Peyer's patch (tissue), 4 donors: ENCODE measurements at regions not wholly inside any gene's neighbourhood (a gene's known extent, or its start where the extent isn't known, plus 50 kb on each side); places are given as distances from the start of the nearest gene placed in this dataset.

Source experiments
- DNase-seq, 3 donors: peaks; one replicate each; pipeline ENCODE4 v3.0.0-alpha.2; 2017 to 2019
- H3K27ac ChIP-seq, 4 donors: fragments of 200-600 bp; sonication (generic); one replicate each; pipeline ENCODE4 v1.5.1; 2016 to 2019
- H3K27me3 ChIP-seq, 2 donors: fragments of 200-600 bp; sonication (generic); one replicate each; pipeline ENCODE4 v1.5.1; 2019
- H3K36me3 ChIP-seq, 3 donors: fragments of 200-600 bp; sonication (generic); one replicate each; pipeline ENCODE4 v1.5.1; 2016 to 2019
- H3K4me1 ChIP-seq, 4 donors: fragments of 200-600 bp; sonication (generic); one replicate each; pipeline ENCODE4 v1.5.1; 2016 to 2019
- H3K4me3 ChIP-seq, 4 donors: fragments of 200-600 bp; sonication (generic); 1 replicate in 3 of 4; 2 replicates in 1 of 4; pipeline ENCODE4 v1.5.1; 2016 to 2019; ENCODE audit warnings: mild to moderate bottlenecking in 1 of 4
- H3K9me3 ChIP-seq, 4 donors: fragments of 200-600 bp; sonication (generic); one replicate each; pipeline ENCODE4 v1.5.1; 2016 to 2019; ENCODE audit warnings: mild to moderate bottlenecking in 1 of 4
- POLR2A ChIP-seq, 2 donors: fragments of 450-650 bp; IDR thresholded peaks; one replicate each; pipeline ENCODE4 v1.5.1; 2017; ENCODE audit warnings: antibody characterized with exemption in 2 of 2, mild to moderate bottlenecking in 2 of 2, moderate library complexity in 2 of 2
- TF ChIP-seq, protein P1 (sequence below), 6 experiments: fragments of 450-650 bp in 4 of 6; fragments of 200-600 bp in 2 of 6; sonication (generic) in 1 of 6; IDR thresholded peaks; one replicate each; pipeline ENCODE4 v1.5.1; 2017 to 2019; ENCODE audit warnings: antibody characterized with exemption in 6 of 6, mild to moderate bottlenecking in 3 of 6, moderate library complexity in 1 of 6

DNA sequence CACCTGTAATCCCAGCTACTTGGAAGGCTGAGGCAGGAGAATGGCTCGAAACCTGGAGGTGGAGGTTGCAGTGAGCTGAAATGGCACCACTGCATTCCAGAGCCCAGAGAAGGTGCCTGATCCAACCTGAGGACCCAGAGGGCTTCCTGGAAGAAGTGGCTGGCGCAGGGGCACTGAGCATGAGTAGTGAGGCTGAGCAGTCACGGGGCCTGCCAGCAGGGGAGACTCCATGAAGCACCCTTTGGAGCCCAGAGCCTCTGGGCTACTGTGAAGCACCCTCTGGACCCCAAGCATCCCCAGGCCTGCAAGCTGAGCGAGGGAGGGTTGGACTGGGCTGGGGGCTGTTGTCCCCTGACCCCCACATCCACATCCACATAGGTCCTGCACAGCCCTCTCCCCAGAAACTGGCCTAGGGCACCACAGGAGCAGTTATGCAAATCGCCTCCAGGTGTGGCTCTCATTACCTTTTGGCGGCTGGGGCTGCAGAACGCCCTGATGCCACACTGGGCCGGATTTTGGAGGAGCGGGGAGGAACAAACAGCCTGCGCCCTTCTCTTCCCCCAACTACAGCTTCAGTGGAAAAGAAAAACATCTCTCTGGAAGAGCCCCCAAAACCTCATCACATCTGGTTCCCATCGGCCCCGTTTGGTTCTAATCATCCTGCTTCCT, 78.2 kb upstream of the TARDBP start:
- no peak for DNase-seq
- no peak overlapping the region for H3K4me3 ChIP-seq
- no peaks in the 10 kb centered on the region for H3K36me3 ChIP-seq
- no peaks in the 10 kb centered on the region for H3K9me3 ChIP-seq
- no peaks in the 10 kb centered on the region for H3K4me1 ChIP-seq
- TF ChIP-seq, protein P1, sequence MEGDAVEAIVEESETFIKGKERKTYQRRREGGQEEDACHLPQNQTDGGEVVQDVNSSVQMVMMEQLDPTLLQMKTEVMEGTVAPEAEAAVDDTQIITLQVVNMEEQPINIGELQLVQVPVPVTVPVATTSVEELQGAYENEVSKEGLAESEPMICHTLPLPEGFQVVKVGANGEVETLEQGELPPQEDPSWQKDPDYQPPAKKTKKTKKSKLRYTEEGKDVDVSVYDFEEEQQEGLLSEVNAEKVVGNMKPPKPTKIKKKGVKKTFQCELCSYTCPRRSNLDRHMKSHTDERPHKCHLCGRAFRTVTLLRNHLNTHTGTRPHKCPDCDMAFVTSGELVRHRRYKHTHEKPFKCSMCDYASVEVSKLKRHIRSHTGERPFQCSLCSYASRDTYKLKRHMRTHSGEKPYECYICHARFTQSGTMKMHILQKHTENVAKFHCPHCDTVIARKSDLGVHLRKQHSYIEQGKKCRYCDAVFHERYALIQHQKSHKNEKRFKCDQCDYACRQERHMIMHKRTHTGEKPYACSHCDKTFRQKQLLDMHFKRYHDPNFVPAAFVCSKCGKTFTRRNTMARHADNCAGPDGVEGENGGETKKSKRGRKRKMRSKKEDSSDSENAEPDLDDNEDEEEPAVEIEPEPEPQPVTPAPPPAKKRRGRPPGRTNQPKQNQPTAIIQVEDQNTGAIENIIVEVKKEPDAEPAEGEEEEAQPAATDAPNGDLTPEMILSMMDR (IDR thresholded peaks at IDR 0.05): no peak
- no peak for TF ChIP-seq POLR2A (IDR thresholded peaks at IDR 0.05)
- H3K27ac ChIP-seq: no peak overlapping the region
- no peaks in the 10 kb centered on the region for H3K27me3 ChIP-seq

DNA sequence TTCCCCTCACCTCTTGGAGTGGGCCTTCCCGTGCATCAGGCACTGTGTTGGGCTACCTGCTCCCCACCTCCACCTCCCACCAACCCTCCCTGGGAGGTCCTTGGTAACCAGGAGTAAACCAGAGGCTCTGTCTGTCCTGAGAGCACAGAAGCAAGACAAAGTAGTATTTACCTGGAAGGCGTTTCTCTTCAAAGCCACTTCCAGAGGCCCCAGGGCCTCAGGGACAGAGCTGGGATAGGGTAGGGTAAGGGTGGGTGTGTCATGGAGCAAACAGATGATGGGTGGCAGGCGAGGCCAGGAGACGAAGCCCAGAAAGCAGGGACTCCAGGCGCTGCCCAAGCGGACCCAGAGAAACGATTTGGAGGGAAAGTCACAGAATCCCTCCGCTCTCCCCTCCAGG, 77.2 kb upstream of the TARDBP start:
- Histone ChIP-seq H3K36me3 (no peaks in the 10 kb centered on the region), H3K9me3 (no peaks in the 10 kb centered on the region), H3K27ac (no peak overlapping the region), H3K4me3 (no peak overlapping the region), H3K27me3 (no peaks in the 10 kb centered on the region), H3K4me1 (no peaks in the 10 kb centered on the region)
- DNase-seq: no peak
- TF ChIP-seq, protein P1 (IDR thresholded peaks at IDR 0.05): no peak
- TF ChIP-seq POLR2A (IDR thresholded peaks at IDR 0.05): no peak

DNA sequence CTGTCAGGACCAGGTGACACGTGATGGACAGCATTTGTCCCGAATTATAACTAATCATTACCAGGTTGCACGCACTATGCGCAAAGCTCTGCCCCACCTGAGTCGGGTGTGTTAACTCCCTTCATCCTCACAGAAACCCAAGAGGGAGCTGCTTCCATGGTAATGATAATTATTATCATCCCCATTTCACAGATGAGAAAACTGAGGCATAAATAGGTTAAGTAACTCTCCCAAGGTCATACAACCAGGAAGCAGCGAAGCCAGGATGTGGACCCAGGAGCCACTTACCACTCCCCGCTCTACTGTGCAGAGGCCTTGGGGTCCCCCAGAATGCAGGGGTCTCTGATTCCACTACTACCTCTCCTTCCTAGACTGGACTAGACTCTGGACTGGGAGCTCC, 76.7 kb upstream of the TARDBP start:
- no peak for DNase-seq
- no peaks in the 10 kb centered on the region for H3K27me3 ChIP-seq
- no peaks in the 10 kb centered on the region for H3K36me3 ChIP-seq
- no peak for TF ChIP-seq POLR2A (IDR thresholded peaks at IDR 0.05)
- TF ChIP-seq, protein P1 (IDR thresholded peaks at IDR 0.05): no peak
- H3K27ac ChIP-seq: no peak overlapping the region
- H3K4me3 ChIP-seq: no peak overlapping the region
- H3K4me1 ChIP-seq: no peaks in the 10 kb centered on the region
- H3K9me3 ChIP-seq: no peaks in the 10 kb centered on the region

DNA sequence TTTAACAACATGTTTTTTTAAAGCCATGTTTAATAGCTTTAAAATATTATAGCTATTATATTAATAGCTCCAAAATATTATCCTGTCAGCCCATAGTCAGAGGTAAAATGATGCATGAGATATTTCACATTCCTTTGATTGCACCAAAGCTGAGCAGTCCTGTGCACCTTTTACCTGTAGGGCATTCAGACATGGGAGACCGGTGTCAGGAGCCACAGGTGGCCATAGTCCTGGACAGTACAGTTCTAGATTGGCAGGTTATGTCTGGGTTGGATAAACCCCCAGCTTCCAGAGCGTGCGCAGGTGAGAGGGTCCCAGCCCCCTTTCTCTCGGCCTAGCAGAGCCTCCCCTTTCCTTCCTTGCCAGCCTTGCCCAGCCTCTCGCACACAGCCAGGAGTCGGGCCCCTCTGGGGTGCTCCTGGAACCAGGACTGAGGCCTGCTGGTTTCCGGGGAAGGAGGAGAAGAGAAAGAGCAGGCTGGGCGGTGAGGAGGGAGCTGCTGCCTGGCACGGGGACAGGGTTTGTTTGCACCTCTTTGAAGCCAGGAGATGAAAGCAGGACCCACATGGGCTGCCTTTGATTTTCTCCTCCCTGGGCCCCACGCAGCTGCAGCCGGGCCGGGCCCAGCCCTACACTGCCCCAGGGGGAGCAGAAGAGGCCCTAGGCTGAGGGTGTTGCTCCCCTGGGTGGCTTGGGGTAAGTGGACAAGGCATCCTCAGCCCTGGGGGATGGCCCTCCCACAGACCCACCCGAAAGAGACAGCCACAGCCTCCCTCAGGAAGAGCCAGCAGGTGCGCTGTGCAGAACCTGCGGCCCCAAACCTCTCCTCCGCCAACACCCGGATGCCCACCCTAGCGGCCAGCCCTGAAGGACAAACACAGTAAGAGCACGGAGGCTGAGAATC, 75.2 kb upstream of the TARDBP start:
- Histone ChIP-seq H3K27ac (no peak overlapping the region), H3K36me3 (no peaks in the 10 kb centered on the region), H3K9me3 (no peaks in the 10 kb centered on the region), H3K27me3 (no peaks in the 10 kb centered on the region), H3K4me3 (no peak overlapping the region), H3K4me1 (peaks cover 0 to 8% (median 6%) of the 10 kb centered on the region in 4 donors)
- TF ChIP-seq POLR2A (IDR thresholded peaks at IDR 0.05): no peak
- TF ChIP-seq, protein P1 (IDR thresholded peaks at IDR 0.05): no peak
- DNase-seq: no peak

DNA sequence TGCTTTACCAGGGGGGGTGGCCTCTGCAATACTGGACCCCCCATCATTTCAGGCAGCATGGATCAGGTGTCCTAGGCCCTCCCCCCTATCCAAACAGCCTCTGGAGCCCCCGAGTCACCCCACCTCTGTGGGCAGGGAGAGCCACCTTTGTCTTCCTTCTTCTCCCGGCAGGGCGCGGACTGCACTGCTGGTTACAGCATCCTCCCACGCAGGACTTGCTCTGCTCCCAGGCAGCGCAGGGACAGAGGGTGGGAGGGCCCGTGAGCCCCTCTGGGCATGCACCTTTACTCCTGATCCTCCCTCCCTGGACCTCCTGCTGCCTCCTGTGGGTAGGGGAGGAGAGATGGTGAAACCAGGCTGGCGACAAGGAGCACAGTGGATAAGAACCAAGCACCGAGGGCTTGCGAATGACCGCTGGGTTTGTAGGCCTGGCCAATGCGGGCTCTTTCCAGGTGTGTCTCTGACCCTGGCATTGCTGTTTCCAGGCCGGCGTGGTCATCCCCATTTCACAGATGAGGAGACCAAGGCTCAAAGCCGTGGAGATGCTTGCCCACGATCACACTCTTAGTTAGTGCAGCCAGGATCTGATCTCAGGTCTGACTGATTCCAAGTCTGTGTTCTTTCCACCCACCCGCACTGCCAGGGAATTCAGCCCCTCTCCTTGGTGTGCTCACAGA, 73.6 kb upstream of the TARDBP start:
- no peak overlapping the region for H3K27ac ChIP-seq
- no peaks in the 10 kb centered on the region for H3K27me3 ChIP-seq
- no peak for DNase-seq
- H3K4me1 ChIP-seq: peaks cover 0 to 19% (median 8%) of the 10 kb centered on the region in 4 donors
- H3K36me3 ChIP-seq: no peaks in the 10 kb centered on the region
- no peaks in the 10 kb centered on the region for H3K9me3 ChIP-seq
- no peak overlapping the region for H3K4me3 ChIP-seq
- TF ChIP-seq POLR2A (IDR thresholded peaks at IDR 0.05): no peak
